HG03439 (cell line): ENCODE measurements at regions not wholly inside any gene's neighbourhood (a gene's known extent, or its start where the extent isn't known, plus 50 kb on each side); places are given as distances from the start of the nearest gene placed in this dataset.
"Not testable (repeated sequence)": the region's sequence is repeated elsewhere in the genome, so short reads cannot be mapped to it uniquely, and the experiment has no call there.

Experiments
- ATAC-seq: cut with Tn5 transposase; IDR thresholded peaks from one replicate; pipeline ENCODE4 v1.9.1; 2021; ENCODE audit warnings: mild to moderate bottlenecking, moderate library complexity; ENCODE audit not compliant: unreplicated experiment

DNA sequence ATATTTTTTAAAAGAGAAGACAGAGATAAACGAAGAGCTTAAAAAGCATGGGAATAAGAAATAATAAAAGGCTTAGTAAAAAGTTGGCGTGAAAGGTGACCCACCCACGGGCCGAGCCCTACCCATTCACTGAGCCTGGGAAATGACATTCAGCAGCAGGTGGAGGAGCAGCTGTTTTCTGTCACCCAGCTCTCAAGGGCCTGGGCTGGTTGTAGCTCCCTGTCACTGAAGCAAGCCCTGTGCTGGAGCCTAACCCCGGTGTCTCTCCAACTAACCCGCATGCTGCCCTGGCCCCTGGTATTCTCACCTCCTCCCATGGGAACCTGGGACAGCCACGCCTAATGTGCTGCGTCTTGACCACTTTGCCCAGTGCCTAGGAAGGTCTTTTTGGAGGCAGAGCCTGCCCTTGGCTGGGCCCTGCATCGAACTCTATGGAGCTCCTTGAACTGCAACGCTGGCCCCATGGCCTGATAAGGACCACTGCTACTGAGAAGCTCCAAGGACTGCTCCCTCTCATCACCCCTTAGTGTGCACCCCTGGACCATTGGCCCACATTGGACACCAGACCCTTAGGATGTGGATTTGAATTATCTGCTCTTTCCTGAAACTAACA, 68.8 kb upstream of the IYD start:
- ATAC-seq, result no peak

DNA sequence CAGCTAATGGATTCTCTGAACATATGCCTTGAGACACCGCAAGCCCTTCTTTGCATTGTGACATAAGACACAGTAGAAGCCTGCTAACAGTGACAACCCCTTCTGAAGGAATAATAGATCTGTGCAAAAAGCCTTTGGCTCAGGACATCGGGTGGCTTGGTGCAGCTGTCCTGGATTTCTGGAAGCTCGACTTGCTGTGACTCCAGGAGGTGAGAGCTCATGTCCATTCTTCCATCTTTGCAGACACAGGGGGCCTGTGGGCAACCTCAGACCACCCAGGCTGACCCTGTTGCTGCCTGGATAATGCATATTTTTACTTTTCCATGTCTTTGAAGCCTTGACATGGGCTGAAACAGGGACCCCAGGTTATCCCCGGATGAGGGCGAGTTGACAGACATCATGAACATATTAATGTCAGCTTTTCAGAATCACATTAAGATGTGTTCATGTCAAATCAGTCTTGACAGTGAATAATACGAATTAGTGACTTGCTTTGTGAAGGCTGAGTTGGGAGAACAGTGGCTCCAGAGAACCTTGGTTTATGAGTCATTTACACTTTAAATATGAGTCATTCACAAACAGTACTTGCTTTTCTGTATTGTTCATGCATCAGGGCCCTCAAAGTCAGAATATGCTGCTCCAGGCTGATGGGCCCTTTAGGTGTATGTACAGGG, 66.8 kb upstream of the IYD start:
- peak; percentile 89 for ATAC-seq

- ATAC-seq, result peak; percentile 13
These were observed 66.2 kb upstream of the IYD start for GRCh38 chr6:150302520-150303176.

DNA sequence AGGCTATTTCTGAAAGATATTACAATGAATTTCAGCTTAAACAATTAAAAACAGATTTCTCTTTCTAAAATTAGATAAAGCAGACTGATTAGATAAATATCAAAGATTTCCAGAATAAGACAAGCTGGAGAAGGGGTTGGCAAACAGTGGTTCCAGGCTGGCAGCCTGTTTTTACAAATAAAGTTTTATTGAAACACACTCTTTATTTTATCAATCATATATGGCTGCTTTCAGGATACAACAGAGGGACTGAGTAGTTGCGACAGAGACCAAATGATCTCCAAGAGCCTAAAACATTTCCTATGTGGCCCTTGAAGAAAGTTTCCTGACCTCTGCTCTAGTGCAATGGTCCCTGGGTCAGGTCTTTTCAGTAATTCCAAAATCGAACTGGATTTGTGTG, 65.6 kb upstream of the IYD start:
- no peak for ATAC-seq

DNA sequence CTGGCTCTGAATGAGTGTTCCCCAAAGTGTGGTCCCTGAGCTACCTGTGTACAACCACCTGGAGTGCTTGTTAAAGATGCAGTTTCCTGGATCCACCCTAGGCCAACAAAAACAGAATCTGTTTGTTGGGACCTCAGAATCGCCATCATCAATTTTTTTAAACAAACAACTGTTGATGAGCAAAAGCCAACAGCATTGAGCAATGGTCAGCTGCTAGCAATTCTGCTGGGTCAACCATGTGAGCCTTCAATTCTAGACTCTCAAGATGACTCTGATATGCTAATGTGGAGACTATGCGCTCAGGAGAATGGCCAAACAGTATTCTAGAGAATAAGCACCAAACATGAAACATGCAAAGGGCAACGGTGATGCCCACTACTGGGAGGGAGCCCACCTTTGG, 64.4 kb upstream of the IYD start:
- no peak for ATAC-seq

DNA sequence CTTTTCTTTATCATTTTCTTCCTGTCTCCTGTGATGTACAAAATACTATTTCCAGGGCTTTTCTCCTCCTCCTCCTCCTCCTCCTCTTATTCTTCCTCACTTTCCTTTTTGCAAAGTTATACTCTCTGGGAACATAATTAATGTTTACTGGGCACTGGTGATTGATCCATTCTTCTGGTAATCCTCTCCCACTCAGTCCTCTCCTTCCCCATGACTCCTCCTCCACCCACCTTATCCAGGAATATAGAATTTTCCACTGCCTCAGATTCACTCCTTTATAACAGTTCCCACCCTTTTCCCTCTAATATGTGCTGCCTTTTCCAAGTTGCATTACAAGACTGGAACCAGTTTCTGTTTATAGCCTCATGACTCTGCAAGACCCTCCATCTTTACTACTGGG, 62.5 kb upstream of the IYD start:
- no peak for ATAC-seq

DNA sequence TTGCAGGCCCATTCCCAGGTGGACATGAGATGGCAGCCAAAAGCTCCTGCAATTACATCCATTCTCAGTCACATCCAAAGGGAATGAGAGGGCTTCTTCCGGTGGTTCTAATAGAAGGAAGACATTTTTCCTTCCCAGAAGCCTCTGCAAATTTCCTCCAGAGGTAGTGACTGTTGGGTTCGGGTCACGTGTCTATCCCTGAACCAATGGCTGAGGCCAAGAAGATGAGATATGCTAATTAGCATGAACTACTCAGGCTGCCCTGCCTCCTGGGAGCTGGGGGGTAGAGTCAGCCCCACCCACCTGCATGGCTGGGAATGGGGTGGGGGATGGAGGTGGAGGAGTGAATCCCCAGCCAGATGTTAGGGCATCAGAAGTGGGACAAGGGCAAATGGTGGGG, 61.3 kb upstream of the IYD start:
- no peak for ATAC-seq

GRCh38 chr6:150308812-150309645, 59.8 kb upstream of the IYD start:
- ATAC-seq, result no peak

DNA sequence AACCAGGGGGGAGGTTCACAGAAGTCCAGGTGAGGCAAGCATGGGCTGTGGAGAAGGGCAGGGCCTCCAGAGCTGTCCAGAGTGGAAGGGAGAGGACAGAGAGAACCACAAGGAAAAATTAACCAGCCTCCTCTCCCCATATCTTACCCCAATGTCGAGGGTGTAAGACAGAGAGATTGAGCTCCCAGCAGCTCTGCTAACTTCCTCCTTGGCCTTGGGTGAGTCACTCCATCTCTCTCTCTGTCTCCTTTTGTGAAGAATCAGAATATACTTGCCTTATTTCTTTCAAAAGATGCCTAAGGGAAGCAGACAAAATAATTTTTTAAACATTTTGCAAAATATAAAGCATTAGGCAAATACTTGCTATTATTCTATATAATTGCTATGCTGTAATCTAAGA, 58.3 kb upstream of the IYD start:
- ATAC-seq, result no peak

GRCh38 chr6:150311149-150311944, 57.5 kb upstream of the IYD start:
- not testable (repeated sequence) for ATAC-seq

DNA sequence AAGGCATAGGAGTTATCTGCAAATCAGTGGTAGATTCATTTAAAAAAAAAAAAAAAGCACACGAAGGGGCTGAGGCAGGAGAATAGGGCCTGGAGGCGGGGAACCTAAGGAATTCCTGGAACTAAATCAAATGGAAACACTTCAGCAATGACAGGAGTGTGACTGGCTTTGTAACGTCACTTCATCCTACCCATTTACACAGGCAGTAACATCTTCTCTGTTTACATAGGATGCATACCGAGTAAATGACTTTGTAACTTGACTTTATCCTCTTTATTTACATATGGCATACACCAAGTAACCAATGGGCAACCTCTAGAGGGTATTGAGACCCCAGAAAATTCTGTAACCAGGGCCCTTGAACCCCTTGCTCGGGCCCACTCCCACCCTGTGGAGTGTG, 56.4 kb upstream of the IYD start:
- ATAC-seq, result no peak

GRCh38 chr6:150312844-150313584, 55.8 kb upstream of the IYD start:
- ATAC-seq, result no peak

DNA sequence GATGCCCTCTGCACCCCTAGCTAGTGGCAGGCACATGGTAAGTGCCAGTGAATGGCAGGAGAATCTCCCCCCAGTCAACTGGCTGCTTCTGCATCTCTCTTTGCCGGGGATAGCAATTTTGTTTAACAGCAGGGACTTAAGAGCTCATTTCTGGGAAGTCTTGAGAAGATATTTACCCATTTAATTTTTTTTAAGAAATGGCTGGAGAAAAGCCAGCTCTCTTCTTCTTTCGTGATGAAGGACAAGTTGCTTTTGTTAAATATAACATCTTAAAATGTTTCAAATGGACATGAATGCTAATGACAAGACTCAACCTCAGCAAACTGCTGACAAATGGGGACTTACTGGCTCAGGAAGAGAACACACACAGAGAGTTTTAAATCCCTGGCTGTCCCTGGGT, 55.0 kb upstream of the IYD start:
- no peak for ATAC-seq

DNA sequence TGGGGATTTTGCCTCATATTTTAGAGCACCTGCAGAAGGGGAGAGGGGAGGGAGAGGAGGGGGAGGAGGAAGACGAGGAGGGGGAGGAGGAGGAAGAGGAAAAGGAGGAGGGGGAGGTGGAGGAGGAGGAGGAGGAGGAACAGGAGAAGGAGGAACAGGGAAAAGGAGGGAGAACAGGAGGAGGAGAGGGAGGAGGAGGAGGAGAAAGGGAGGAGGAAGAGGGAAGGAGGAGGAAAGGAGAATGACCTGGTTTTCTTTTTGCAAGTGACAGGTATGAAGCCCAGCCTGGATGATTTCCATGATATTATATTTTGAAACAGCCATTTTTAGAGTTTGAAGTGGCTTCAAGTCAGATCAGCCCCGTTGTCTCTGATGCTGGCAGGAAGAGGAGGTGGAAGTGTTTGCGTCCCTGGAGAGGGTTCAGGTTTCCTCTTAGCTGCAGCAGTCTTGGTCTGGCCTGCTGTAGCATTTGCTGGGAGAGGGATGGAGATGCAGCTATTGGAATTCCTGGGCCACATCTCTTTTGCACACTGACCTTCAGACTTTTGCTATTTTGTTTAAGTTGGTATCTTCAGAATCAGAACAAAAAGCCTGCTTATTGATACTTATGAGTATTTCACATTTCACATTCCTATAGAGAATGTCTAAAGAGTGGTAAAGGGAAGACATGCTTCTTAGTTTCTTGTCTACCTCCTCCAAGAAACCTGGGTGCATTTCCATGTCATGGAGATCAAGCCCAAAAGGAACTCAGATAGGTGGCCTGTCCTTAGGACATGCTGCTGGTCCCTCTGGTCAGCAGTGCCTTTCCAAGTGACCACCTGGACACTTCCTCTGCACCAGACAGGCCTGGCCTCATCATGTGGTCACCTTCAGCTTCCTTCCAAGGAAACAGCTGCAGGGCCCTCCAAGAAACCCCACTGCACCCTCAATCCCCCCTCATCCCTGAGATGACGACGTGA, 54.3 kb upstream of the IYD start:
- ATAC-seq, result no peak

DNA sequence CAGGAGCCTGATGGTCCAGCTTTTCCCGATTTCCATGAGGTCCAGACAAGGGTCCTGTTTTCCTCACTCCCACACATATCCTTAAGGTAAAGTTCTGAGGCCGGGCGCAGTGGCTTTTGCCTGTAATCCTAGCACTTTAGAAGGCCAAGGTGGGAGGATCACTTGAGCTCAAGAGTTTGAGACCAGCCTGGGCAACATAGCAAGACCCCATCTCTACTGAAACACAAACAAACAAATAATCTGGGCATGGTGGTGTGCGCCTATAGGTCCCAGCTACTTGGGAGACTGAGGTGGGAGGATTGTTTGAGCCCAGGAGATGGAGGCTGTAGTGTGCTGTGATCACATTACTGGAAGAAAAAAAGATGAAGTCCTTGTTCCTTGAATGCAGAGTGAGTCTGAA, 53.2 kb upstream of the IYD start:
- no peak for ATAC-seq

DNA sequence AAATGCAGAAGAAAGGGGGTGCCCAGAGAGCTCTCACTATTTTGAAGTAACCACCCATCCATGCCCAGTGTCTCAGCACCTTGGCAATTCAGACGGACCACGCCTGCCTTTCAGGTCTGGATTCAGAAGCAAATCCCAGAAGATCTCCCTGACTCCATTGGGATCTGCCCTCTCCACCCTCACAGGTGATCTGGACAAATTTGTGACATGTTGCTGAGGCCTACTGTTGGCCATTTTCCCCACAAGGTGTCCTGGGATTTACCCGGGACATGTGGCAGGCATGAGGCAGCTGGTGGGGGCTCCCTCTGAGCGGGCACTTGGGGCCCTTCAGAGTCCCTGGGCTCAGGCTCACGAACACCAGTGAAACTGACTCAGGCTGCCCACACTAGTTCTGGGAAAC, 51.9 kb upstream of the IYD start:
- no peak for ATAC-seq
